ENCODE measurements at regions not wholly inside any gene's neighbourhood (a gene's known extent, or its start where the extent isn't known, plus 50 kb on each side); places are given as distances from the start of the nearest gene placed in this dataset.
"Not testable (repeated sequence)": the region's sequence is repeated elsewhere in the genome, so short reads cannot be mapped to it uniquely, and the experiment has no call there.

- Mint-ChIP-seq H3K36me3 (ENCODE audit: low read depth) (no peaks in the 10 kb centered on the region), H3K27me3 (ENCODE audit: low read depth) (peaks cover 29% of the 10 kb centered on the region), H3K9me3 (peaks cover 4% of the 10 kb centered on the region), H3K27ac (no peak overlapping the region), H3K4me1 (ENCODE audit: low read depth) (no peaks in the 10 kb centered on the region), H3K4me3 (no peak overlapping the region)
Measured at GRCh38 chr15:79765081-79765480, 131.7 kb downstream of the MTHFS start.

GRCh38 chr15:79769069-79769481, 127.7 kb downstream of the MTHFS start:
- no peaks in the 10 kb centered on the region for H3K9me3 Mint-ChIP-seq
- H3K36me3 Mint-ChIP-seq (ENCODE audit: low read depth): no peaks in the 10 kb centered on the region
- no peak overlapping the region for H3K4me3 Mint-ChIP-seq
- H3K4me1 Mint-ChIP-seq (ENCODE audit: low read depth): no peaks in the 10 kb centered on the region
- peaks cover 24% of the 10 kb centered on the region for H3K27me3 Mint-ChIP-seq (ENCODE audit: low read depth)
- H3K27ac Mint-ChIP-seq: no peak overlapping the region

GRCh38 chr15:79769933-79770759, 126.7 kb downstream of the MTHFS start:
- H3K4me1 Mint-ChIP-seq (ENCODE audit: low read depth): no peaks in the 10 kb centered on the region
- no peaks in the 10 kb centered on the region for H3K36me3 Mint-ChIP-seq (ENCODE audit: low read depth)
- H3K9me3 Mint-ChIP-seq: no peaks in the 10 kb centered on the region
- H3K27ac Mint-ChIP-seq: no peak overlapping the region
- H3K27me3 Mint-ChIP-seq (ENCODE audit: low read depth): peaks cover 14% of the 10 kb centered on the region
- H3K4me3 Mint-ChIP-seq: no peak overlapping the region

GRCh38 chr15:79773128-79773527, 123.7 kb downstream of the MTHFS start:
- no peaks in the 10 kb centered on the region for H3K9me3 Mint-ChIP-seq
- no peak overlapping the region for H3K27ac Mint-ChIP-seq
- H3K27me3 Mint-ChIP-seq (ENCODE audit: low read depth): peaks cover 11% of the 10 kb centered on the region
- no peaks in the 10 kb centered on the region for H3K36me3 Mint-ChIP-seq (ENCODE audit: low read depth)
- H3K4me1 Mint-ChIP-seq (ENCODE audit: low read depth): no peaks in the 10 kb centered on the region
- no peak overlapping the region for H3K4me3 Mint-ChIP-seq

GRCh38 chr15:79775821-79776220, 121.0 kb downstream of the MTHFS start:
- H3K36me3 Mint-ChIP-seq (ENCODE audit: low read depth): no peaks in the 10 kb centered on the region
- H3K27ac Mint-ChIP-seq: no peak overlapping the region
- H3K27me3 Mint-ChIP-seq (ENCODE audit: low read depth): peaks cover 11% of the 10 kb centered on the region
- H3K9me3 Mint-ChIP-seq: no peaks in the 10 kb centered on the region
- H3K4me1 Mint-ChIP-seq (ENCODE audit: low read depth): peaks cover 4% of the 10 kb centered on the region
- H3K4me3 Mint-ChIP-seq: no peak overlapping the region

- H3K4me3 Mint-ChIP-seq: no peak overlapping the region
- H3K27me3 Mint-ChIP-seq (ENCODE audit: low read depth): peaks cover 23% of the 10 kb centered on the region
- H3K27ac Mint-ChIP-seq: no peak overlapping the region
- H3K36me3 Mint-ChIP-seq (ENCODE audit: low read depth): no peaks in the 10 kb centered on the region
- peaks cover 4% of the 10 kb centered on the region for H3K4me1 Mint-ChIP-seq (ENCODE audit: low read depth)
- H3K9me3 Mint-ChIP-seq: peaks cover 18% of the 10 kb centered on the region
Measured at GRCh38 chr15:79777916-79778315, 118.9 kb downstream of the MTHFS start.

- Mint-ChIP-seq H3K36me3 (ENCODE audit: low read depth) (no peaks in the 10 kb centered on the region), H3K9me3 (peaks cover 23% of the 10 kb centered on the region), H3K27me3 (ENCODE audit: low read depth) (peaks cover 29% of the 10 kb centered on the region), H3K4me3 (no peak overlapping the region), H3K4me1 (ENCODE audit: low read depth) (peaks cover 4% of the 10 kb centered on the region), H3K27ac (no peak overlapping the region)
Measured at GRCh38 chr15:79778378-79778990, 118.3 kb downstream of the MTHFS start.

- Mint-ChIP-seq H3K9me3 (peaks cover 28% of the 10 kb centered on the region), H3K4me3 (no peak overlapping the region), H3K36me3 (ENCODE audit: low read depth) (no peaks in the 10 kb centered on the region), H3K4me1 (ENCODE audit: low read depth) (peaks cover 4% of the 10 kb centered on the region), H3K27me3 (ENCODE audit: low read depth) (peaks cover 39% of the 10 kb centered on the region), H3K27ac (no peak overlapping the region)
Measured at GRCh38 chr15:79779746-79780145, 117.1 kb downstream of the MTHFS start.

- not testable (repeated sequence) for H3K4me3 Mint-ChIP-seq; H3K27ac Mint-ChIP-seq; H3K4me1 Mint-ChIP-seq (ENCODE audit: low read depth); H3K36me3 Mint-ChIP-seq (ENCODE audit: low read depth)
- Mint-ChIP-seq H3K9me3 (peaks cover 28% of the 10 kb centered on the region), H3K27me3 (ENCODE audit: low read depth) (peaks cover 38% of the 10 kb centered on the region)
Measured at GRCh38 chr15:79782307-79782706, 114.5 kb downstream of the MTHFS start.
